Natural killer cell (primary cell): ENCODE measurements at regions not wholly inside any gene's neighbourhood (a gene's known extent, or its start where the extent isn't known, plus 50 kb on each side); places are given as distances from the start of the nearest gene placed in this dataset.
"Not testable (repeated sequence)": the region's sequence is repeated elsewhere in the genome, so short reads cannot be mapped to it uniquely, and the experiment has no call there.

Experiments used
- ATAC-seq, 3 donors: fragments of 150-1000 bp in 2 of 3; fragments of 200-7000 bp in 1 of 3; cut with Tn5 transposase; 1 replicate in 1 of 3; 2 replicates in 2 of 3; pipeline ENCODE4 v1.10.0; 2021; ENCODE audit warnings: mild to moderate bottlenecking in 2 of 3, moderate library complexity in 2 of 3
- DNase-seq, 2 donors: peaks; one replicate each; pipeline versions ENCODE4 v3.0.0 to v3.0.0-alpha.2; 2013 to 2021; ENCODE audit warnings: mixed read lengths in 1 of 2
- H3K27ac ChIP-seq: one replicate; pipeline ENCODE4 v1.5.1; 2013; ENCODE audit warnings: mild to moderate bottlenecking, low read length
- H3K27me3 ChIP-seq: one replicate; pipeline ENCODE4 v1.6.1; 2013; ENCODE audit warnings: low read length; ENCODE audit not compliant: control insufficient read depth, insufficient read depth
- H3K36me3 ChIP-seq: one replicate; pipeline ENCODE4 v1.6.1; 2013; ENCODE audit warnings: low read length; ENCODE audit not compliant: control insufficient read depth, insufficient read depth
- H3K4me1 ChIP-seq: one replicate; pipeline ENCODE4 v1.6.1; 2013; ENCODE audit warnings: low read length; ENCODE audit not compliant: control insufficient read depth, insufficient read depth
- H3K4me3 ChIP-seq: one replicate; pipeline ENCODE4 v1.5.1; 2013; ENCODE audit warnings: low read length
- H3K9me3 ChIP-seq: one replicate; pipeline ENCODE4 v1.6.1; 2013; ENCODE audit warnings: low read length; ENCODE audit not compliant: control insufficient read depth, insufficient read depth
- H3K27ac Mint-ChIP-seq, 2 donors: one replicate each; pipeline ENCODE4 v1.8.0; 2022; ENCODE audit warnings: mild to moderate bottlenecking in 2 of 2, mixed read lengths in 2 of 2, moderate library complexity in 1 of 2
- H3K27me3 Mint-ChIP-seq, 2 donors: one replicate each; pipeline ENCODE4 v1.8.0; 2022; ENCODE audit warnings: low read depth in 2 of 2, mixed read lengths in 2 of 2
- H3K36me3 Mint-ChIP-seq: one replicate; pipeline ENCODE4 v1.8.0; 2022; ENCODE audit warnings: mixed read lengths
- H3K4me1 Mint-ChIP-seq, 2 donors: one replicate each; pipeline ENCODE4 v1.8.0; 2022; ENCODE audit warnings: mixed read lengths in 2 of 2
- H3K4me3 Mint-ChIP-seq: one replicate; pipeline ENCODE4 v1.8.0; 2022; ENCODE audit warnings: mild to moderate bottlenecking, moderate library complexity, mixed read lengths
- H3K9me3 Mint-ChIP-seq, 2 donors: one replicate each; pipeline ENCODE4 v1.8.0; 2022; ENCODE audit warnings: mixed read lengths in 2 of 2
- WGBS: methylation state at CpG from one replicate; pipeline ENCODE4 v1.1.7; 2013; ENCODE audit warnings: missing lambda C conversion rate; ENCODE audit not compliant: insufficient coverage; 5-methylcytosine and 5-hydroxymethylcytosine counted together
- intact Hi-C: fragments of 100-400 bp; cut with micrococcal nuclease; formaldehyde crosslinking; loops from one replicate; pipeline ENCODE4 v1.14.2; 2022
- TF ChIP-seq, protein P1 (sequence below): fragments of 200-600 bp; IDR thresholded peaks from one replicate; pipeline ENCODE4 v1.8.0; 2022; ENCODE audit warnings: antibody characterized with exemption

DNA sequence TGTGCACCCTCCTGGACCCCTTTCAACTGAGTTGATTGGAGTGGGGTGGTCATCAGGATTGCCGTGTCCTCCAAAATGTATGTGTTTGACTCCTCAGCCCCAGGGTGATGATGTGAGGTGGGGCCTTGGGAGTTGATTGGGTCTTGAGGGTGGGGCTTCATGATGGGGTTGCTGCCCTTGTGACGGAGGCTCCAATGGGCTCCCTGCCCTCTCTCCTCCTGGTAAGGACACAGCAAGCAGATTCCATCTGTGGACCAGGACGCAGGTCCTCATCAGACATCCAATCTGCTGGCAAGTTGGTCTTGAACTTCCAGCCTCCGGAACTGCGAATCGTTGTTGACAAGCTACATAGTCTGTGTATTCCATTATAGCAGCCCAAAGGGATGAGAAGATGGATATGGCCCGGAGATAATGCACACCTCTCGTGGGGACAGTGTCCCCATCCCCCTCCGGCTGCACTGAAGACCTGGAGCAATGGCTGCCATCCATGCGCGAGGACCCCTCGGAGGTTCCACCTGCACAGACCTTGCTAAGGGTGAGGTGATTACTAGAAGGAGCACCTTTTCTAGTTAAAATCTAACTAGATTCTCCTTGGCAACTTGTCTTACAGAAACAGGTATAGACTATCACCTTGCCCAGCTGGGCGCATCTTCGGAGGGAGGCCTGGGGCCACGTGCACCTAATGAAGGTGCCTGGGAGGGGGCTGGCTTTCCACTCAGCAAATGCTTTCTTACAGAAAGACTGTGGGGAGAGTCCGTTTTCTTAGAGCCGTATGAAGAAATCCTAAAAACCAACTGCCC is 75.7 kb upstream of the IRX4 start:
- peaks cover 0 to 9% of the 10 kb centered on the region in 2 donors for H3K4me1 Mint-ChIP-seq
- no peaks in the 10 kb centered on the region for H3K4me1 ChIP-seq
- TF ChIP-seq, protein P1, sequence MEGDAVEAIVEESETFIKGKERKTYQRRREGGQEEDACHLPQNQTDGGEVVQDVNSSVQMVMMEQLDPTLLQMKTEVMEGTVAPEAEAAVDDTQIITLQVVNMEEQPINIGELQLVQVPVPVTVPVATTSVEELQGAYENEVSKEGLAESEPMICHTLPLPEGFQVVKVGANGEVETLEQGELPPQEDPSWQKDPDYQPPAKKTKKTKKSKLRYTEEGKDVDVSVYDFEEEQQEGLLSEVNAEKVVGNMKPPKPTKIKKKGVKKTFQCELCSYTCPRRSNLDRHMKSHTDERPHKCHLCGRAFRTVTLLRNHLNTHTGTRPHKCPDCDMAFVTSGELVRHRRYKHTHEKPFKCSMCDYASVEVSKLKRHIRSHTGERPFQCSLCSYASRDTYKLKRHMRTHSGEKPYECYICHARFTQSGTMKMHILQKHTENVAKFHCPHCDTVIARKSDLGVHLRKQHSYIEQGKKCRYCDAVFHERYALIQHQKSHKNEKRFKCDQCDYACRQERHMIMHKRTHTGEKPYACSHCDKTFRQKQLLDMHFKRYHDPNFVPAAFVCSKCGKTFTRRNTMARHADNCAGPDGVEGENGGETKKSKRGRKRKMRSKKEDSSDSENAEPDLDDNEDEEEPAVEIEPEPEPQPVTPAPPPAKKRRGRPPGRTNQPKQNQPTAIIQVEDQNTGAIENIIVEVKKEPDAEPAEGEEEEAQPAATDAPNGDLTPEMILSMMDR = no peak
- no peak overlapping the region for H3K4me3 Mint-ChIP-seq
- H3K9me3 ChIP-seq = no peaks in the 10 kb centered on the region
- H3K27me3 Mint-ChIP-seq = peaks cover 0 to 2% of the 10 kb centered on the region in 2 donors
- no peak overlapping the region for H3K4me3 ChIP-seq
- no peaks in the 10 kb centered on the region for H3K27me3 ChIP-seq
- intact Hi-C loops = no loop called here
- H3K27ac ChIP-seq = no peak overlapping the region
- DNase-seq (no peak), ATAC-seq (no peak)
- WGBS = 89% methylated on average over 17 of the region's 17 CpGs
- H3K9me3 Mint-ChIP-seq = no peaks in the 10 kb centered on the region
- H3K36me3 ChIP-seq = no peaks in the 10 kb centered on the region
- H3K36me3 Mint-ChIP-seq = no peaks in the 10 kb centered on the region
- no peak overlapping the region for H3K27ac Mint-ChIP-seq

DNA sequence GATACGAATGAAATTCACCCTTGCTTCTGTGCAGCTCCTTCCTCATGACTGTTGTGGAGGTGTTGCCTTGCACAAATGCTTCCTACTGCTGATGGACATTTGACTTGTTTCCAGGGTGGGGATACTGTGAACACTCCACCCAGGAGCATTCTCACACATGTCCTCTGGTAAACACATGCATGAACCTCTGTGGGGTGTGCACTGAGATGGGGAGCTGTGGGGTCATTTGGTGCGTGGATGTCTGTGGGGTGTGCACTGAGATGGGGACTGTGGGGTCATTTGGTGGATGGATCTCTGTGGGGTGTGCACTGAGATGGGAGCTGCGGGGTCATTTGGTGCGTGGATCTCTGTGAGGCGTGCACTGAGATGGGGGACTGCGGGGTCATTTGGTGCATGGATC is 72.9 kb upstream of the IRX4 start:
- 96% methylated on average over 6 of the region's 6 CpGs for WGBS
- H3K4me1 ChIP-seq = no peaks in the 10 kb centered on the region
- TF ChIP-seq, protein P1 = no peak
- H3K36me3 ChIP-seq = no peaks in the 10 kb centered on the region
- H3K27ac ChIP-seq = no peak overlapping the region
- no peak overlapping the region for H3K27ac Mint-ChIP-seq
- intact Hi-C loops = no loop called here
- ATAC-seq (no peak), DNase-seq (no peak)
- no peaks in the 10 kb centered on the region for H3K36me3 Mint-ChIP-seq
- no peaks in the 10 kb centered on the region for H3K9me3 ChIP-seq
- peaks cover 11 to 12% of the 10 kb centered on the region in 2 donors for H3K27me3 Mint-ChIP-seq
- no peaks in the 10 kb centered on the region for H3K9me3 Mint-ChIP-seq
- no peak overlapping the region for H3K4me3 ChIP-seq
- H3K27me3 ChIP-seq = no peaks in the 10 kb centered on the region
- H3K4me1 Mint-ChIP-seq = no peaks in the 10 kb centered on the region
- H3K4me3 Mint-ChIP-seq = no peak overlapping the region

DNA sequence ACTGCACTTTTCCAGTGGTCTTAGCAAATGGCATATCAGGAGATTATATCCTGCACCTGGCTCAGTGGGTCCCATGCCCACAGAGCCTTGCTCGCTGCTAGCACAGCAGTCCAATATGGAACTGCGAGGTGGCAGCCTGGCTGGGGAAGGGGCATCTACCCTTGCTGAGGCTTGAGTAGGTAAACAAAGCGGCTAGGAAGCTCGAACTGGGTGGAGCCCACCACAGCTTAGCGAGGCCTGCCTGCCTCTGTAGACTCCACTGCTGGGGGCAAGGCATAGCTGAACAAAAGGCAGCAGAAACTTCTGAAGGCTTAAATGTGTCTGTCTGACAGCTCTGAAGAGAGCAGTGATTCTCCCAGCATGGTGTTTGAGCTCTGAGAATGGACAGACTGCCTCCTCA is 71.0 kb upstream of the IRX4 start:
- H3K4me3 ChIP-seq, H3K27ac Mint-ChIP-seq, intact Hi-C loops, H3K36me3 Mint-ChIP-seq, H3K4me3 Mint-ChIP-seq, H3K9me3 ChIP-seq, H3K4me1 Mint-ChIP-seq, H3K4me1 ChIP-seq, H3K9me3 Mint-ChIP-seq, H3K27me3 ChIP-seq, H3K27ac ChIP-seq, H3K36me3 ChIP-seq, DNase-seq, ATAC-seq: not testable (repeated sequence)
- H3K27me3 Mint-ChIP-seq = peaks cover 11 to 12% of the 10 kb centered on the region in 2 donors
- WGBS = 87% methylated on average over 5 of the region's 5 CpGs

DNA sequence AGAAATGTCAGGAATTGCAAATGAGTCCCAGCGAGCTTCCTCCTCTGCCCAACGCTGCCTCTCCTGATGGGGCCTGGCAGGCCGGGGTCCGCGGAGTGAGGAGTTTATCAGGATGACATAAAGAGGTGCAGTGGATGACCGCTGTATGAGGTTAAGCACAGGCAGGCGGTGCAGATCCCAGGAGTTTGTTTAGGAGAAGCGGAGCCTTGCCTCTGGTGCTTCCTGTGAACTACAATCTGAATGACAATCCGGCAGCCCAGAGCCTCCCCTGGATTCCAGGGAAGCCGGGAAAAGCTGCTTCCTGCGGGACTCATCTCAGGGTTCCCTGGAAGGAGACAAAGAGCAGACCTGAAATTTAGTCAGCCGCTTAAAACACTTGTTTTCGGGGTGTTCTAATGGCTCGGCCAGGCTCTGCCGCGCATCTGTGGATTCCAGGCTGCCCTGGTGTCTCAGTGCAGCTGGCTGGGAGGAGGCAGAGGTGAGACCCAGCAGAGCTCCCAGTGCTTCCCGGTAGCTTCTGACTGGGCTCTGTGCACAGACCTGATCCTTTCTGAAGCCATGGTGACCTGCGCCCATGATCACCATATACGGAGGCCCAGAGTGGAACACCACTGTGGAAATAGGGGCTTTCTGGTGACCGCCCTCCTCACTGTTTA is 69.8 kb upstream of the IRX4 start:
- 27% methylated on average over 20 of the region's 20 CpGs for WGBS
- ATAC-seq = no peak
- TF ChIP-seq, protein P1 = no peak
- Histone ChIP-seq H3K4me3 (no peak overlapping the region), H3K4me1 (no peaks in the 10 kb centered on the region), H3K9me3 (no peaks in the 10 kb centered on the region), H3K27me3 (no peaks in the 10 kb centered on the region), H3K27ac (no peak overlapping the region), H3K36me3 (no peaks in the 10 kb centered on the region)
- no peak overlapping the region for H3K27ac Mint-ChIP-seq
- no peaks in the 10 kb centered on the region for H3K36me3 Mint-ChIP-seq
- H3K9me3 Mint-ChIP-seq = no peaks in the 10 kb centered on the region
- intact Hi-C loops = no loop called here
- peaks cover 11 to 12% of the 10 kb centered on the region in 2 donors for H3K27me3 Mint-ChIP-seq
- no peak overlapping the region for H3K4me3 Mint-ChIP-seq
- no peaks in the 10 kb centered on the region for H3K4me1 Mint-ChIP-seq
- no peak for DNase-seq
